ENCODE measurements at regions not wholly inside any gene's neighbourhood (a gene's known extent, or its start where the extent isn't known, plus 50 kb on each side); places are given as distances from the start of the nearest gene placed in this dataset.

DNA sequence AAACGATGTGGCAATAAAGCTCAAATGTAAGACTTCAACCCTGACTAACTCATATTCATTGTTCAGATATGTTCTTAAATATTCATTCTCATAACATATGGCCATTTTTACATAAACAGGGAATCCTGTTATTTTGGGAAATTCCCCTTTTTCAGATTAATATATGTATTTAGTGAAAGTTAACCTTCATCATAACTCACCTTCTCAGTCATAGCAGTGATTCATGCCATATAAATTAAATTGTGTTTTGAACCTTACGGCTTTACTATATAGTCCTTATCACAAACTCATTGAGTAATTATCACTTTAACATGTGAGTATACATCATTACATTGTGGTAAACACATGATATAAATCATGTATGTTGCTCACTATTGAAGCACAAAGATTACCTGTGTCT, 392.5 kb upstream of the TRAM1L1 start:
- no peak overlapping the region for H3K4me3 Mint-ChIP-seq
- no peak overlapping the region for H3K14ac ChIP-seq (ENCODE audit: insufficient read depth, low read length)
- H2BK20ac ChIP-seq (ENCODE audit: low read depth, low read length, poor library complexity, severe bottlenecking): no peak overlapping the region
- H3K27me3 ChIP-seq (ENCODE audit: insufficient read depth, low read length): no peaks in the 10 kb centered on the region
- no peaks in the 10 kb centered on the region for H3K27me3 Mint-ChIP-seq (ENCODE audit: low read depth)
- no peak overlapping the region for H3K27ac ChIP-seq (ENCODE audit: insufficient read length, low read depth, low read length)
- no peak overlapping the region for H3K18ac ChIP-seq (ENCODE audit: insufficient read length, low read depth, low read length)
- no peak overlapping the region for H3K56ac ChIP-seq (ENCODE audit: insufficient read length, low read depth, low read length)
- no peaks in the 10 kb centered on the region for H3K79me2 ChIP-seq (ENCODE audit: insufficient read depth, low read length)
- no peak overlapping the region for H4K5ac ChIP-seq (ENCODE audit: insufficient read length, low read depth, low read length)
- H3K79me1 ChIP-seq (ENCODE audit: insufficient read depth, low read depth, low read length, poor library complexity, severe bottlenecking): no peaks in the 10 kb centered on the region
- H4K20me1 ChIP-seq (ENCODE audit: control insufficient read depth, insufficient read depth, insufficient read length): no peaks in the 10 kb centered on the region
- no peak overlapping the region for H2BK15ac ChIP-seq (ENCODE audit: low read depth, low read length)
- no peak overlapping the region for H3K9ac ChIP-seq (ENCODE audit: extremely low read depth, insufficient read length, low read length)
- H2AK5ac ChIP-seq (ENCODE audit: insufficient read length, low read length): no peak overlapping the region
- H4K8ac ChIP-seq (replicated peaks; ENCODE audit: insufficient read length, low read depth, low read length): no peak overlapping the region
- no peaks in the 10 kb centered on the region for H3K9me3 Mint-ChIP-seq
- H2BK5ac ChIP-seq (ENCODE audit: insufficient read length, low read length): no peak overlapping the region
- H3T11ph ChIP-seq (ENCODE audit: low read length): no peak overlapping the region
- H3K4me1 ChIP-seq (ENCODE audit: insufficient read depth, low read length): no peaks in the 10 kb centered on the region
- H3K23ac ChIP-seq (ENCODE audit: insufficient read length, low read depth, low read length): no peak overlapping the region
- no peak overlapping the region for H2BK12ac ChIP-seq (ENCODE audit: insufficient read length, low read depth, low read length)
- no peaks in the 10 kb centered on the region for H3K36me3 Mint-ChIP-seq (ENCODE audit: insufficient read depth in 1 of 3, low read depth in 3 of 3)
- no peak overlapping the region for H3K27ac Mint-ChIP-seq
- H3K4me1 Mint-ChIP-seq: peaks cover 5 to 7% of the 10 kb centered on the region in 2 experiments
- no peak overlapping the region for H2AFZ ChIP-seq (ENCODE audit: low read length)
- TF ChIP-seq, protein P1, sequence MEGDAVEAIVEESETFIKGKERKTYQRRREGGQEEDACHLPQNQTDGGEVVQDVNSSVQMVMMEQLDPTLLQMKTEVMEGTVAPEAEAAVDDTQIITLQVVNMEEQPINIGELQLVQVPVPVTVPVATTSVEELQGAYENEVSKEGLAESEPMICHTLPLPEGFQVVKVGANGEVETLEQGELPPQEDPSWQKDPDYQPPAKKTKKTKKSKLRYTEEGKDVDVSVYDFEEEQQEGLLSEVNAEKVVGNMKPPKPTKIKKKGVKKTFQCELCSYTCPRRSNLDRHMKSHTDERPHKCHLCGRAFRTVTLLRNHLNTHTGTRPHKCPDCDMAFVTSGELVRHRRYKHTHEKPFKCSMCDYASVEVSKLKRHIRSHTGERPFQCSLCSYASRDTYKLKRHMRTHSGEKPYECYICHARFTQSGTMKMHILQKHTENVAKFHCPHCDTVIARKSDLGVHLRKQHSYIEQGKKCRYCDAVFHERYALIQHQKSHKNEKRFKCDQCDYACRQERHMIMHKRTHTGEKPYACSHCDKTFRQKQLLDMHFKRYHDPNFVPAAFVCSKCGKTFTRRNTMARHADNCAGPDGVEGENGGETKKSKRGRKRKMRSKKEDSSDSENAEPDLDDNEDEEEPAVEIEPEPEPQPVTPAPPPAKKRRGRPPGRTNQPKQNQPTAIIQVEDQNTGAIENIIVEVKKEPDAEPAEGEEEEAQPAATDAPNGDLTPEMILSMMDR (conservative IDR thresholded peaks at IDR 0.05): no peak
- no peak overlapping the region for H4K91ac ChIP-seq (ENCODE audit: insufficient read length, low read depth, low read length)
- H3K4ac ChIP-seq (ENCODE audit: low read depth, low read length): no peak overlapping the region
- WGBS (ENCODE audit: extremely low coverage, insufficient read length, low lambda C conversion rate): no CpG with 5 or more reads among the region's 2 CpGs
- H3K23me2 ChIP-seq (ENCODE audit: insufficient read length, low read depth, low read length, poor library complexity, severe bottlenecking): no peaks in the 10 kb centered on the region
- no peaks in the 10 kb centered on the region for H3K9me3 ChIP-seq (ENCODE audit: control insufficient read depth, low read depth, low read length)
- DNase-seq: no peak
- H2BK120ac ChIP-seq (ENCODE audit: low read depth, low read length, poor library complexity, severe bottlenecking): no peak overlapping the region
- H3K4me2 ChIP-seq (ENCODE audit: insufficient read depth, insufficient read length, low read length): no peak overlapping the region

All from H9 (cell line).